Endothelial cell (in vitro differentiated cells): ENCODE measurements at regions not wholly inside any gene's neighbourhood (a gene's known extent, or its start where the extent isn't known, plus 50 kb on each side); places are given as distances from the start of the nearest gene placed in this dataset.

Experiments used
- DNase-seq: peaks from one replicate; pipeline ENCODE4 v3.0.0; 2021; ENCODE audit warnings: low spot score
- H3K27ac Mint-ChIP-seq: one replicate; pipeline ENCODE4 v1.8.0; 2021; ENCODE audit warnings: mixed read lengths, inconsistent platforms; ENCODE audit not compliant: unreplicated experiment
- H3K27me3 Mint-ChIP-seq: one replicate; pipeline ENCODE4 v1.8.0; 2021; ENCODE audit warnings: mild to moderate bottlenecking, moderate library complexity, mixed read lengths, inconsistent platforms; ENCODE audit not compliant: unreplicated experiment
- H3K36me3 Mint-ChIP-seq: one replicate; pipeline ENCODE4 v1.8.0; 2021; ENCODE audit warnings: mild to moderate bottlenecking, low read depth, mixed read lengths, inconsistent platforms; ENCODE audit not compliant: unreplicated experiment
- H3K4me1 Mint-ChIP-seq: one replicate; pipeline ENCODE4 v1.8.0; 2021; ENCODE audit warnings: mild to moderate bottlenecking, mixed read lengths, inconsistent platforms; ENCODE audit not compliant: unreplicated experiment
- H3K4me3 Mint-ChIP-seq: one replicate; pipeline ENCODE4 v1.8.0; 2021; ENCODE audit warnings: mild to moderate bottlenecking, mixed read lengths, inconsistent platforms; ENCODE audit not compliant: unreplicated experiment
- H3K9me3 Mint-ChIP-seq: one replicate; pipeline ENCODE4 v1.8.0; 2021; ENCODE audit warnings: mixed read lengths, inconsistent platforms; ENCODE audit not compliant: unreplicated experiment
- CTCF ChIP-seq: fragments of 200-600 bp; sonication (generic); IDR thresholded peaks from one replicate; pipeline ENCODE4 v1.5.0; 2021; ENCODE audit warnings: antibody characterized with exemption; ENCODE audit not compliant: unreplicated experiment

- Mint-ChIP-seq H3K4me1 (no peaks in the 10 kb centered on the region), H3K4me3 (peak overlapping the region; percentile 35), H3K27me3 (no peaks in the 10 kb centered on the region), H3K27ac (no peak overlapping the region), H3K9me3 (no peaks in the 10 kb centered on the region), H3K36me3 (no peaks in the 10 kb centered on the region)
- no peak for TF ChIP-seq CTCF
- no peak for DNase-seq
These were observed 465.8 kb upstream of the PODXL start for GRCh38 chr7:132022188-132022587.

GRCh38 chr7:132019703-132020102, 463.3 kb upstream of the PODXL start:
- DNase-seq, result no peak
- no peaks in the 10 kb centered on the region for H3K9me3 Mint-ChIP-seq
- no peaks in the 10 kb centered on the region for H3K27me3 Mint-ChIP-seq
- H3K36me3 Mint-ChIP-seq, result no peaks in the 10 kb centered on the region
- no peak for TF ChIP-seq CTCF
- no peak overlapping the region for H3K27ac Mint-ChIP-seq
- H3K4me1 Mint-ChIP-seq, result no peaks in the 10 kb centered on the region
- H3K4me3 Mint-ChIP-seq, result no peak overlapping the region

GRCh38 chr7:132009778-132010177, 453.4 kb upstream of the PODXL start:
- no peak for DNase-seq
- no peak overlapping the region for H3K4me3 Mint-ChIP-seq
- H3K4me1 Mint-ChIP-seq, result peaks cover 2% of the 10 kb centered on the region
- peaks cover 1% of the 10 kb centered on the region for H3K27me3 Mint-ChIP-seq
- no peak overlapping the region for H3K27ac Mint-ChIP-seq
- no peak for TF ChIP-seq CTCF
- no peaks in the 10 kb centered on the region for H3K36me3 Mint-ChIP-seq
- H3K9me3 Mint-ChIP-seq, result no peaks in the 10 kb centered on the region

- no peaks in the 10 kb centered on the region for H3K36me3 Mint-ChIP-seq
- H3K4me3 Mint-ChIP-seq, result no peak overlapping the region
- H3K4me1 Mint-ChIP-seq, result peaks cover 3% of the 10 kb centered on the region
- no peak for TF ChIP-seq CTCF
- no peaks in the 10 kb centered on the region for H3K9me3 Mint-ChIP-seq
- H3K27me3 Mint-ChIP-seq, result peaks cover 4% of the 10 kb centered on the region
- DNase-seq, result no peak
- no peak overlapping the region for H3K27ac Mint-ChIP-seq
These were observed 448.1 kb upstream of the PODXL start for GRCh38 chr7:132004529-132004928.

GRCh38 chr7:132002343-132002968, 446.0 kb upstream of the PODXL start:
- TF ChIP-seq CTCF, result no peak
- Mint-ChIP-seq H3K36me3 (no peaks in the 10 kb centered on the region), H3K4me3 (no peak overlapping the region), H3K9me3 (no peaks in the 10 kb centered on the region), H3K27me3 (peaks cover 4% of the 10 kb centered on the region), H3K4me1 (peaks cover 3% of the 10 kb centered on the region), H3K27ac (no peak overlapping the region)
- no peak for DNase-seq
